ENCODE measurements at regions not wholly inside any gene's neighbourhood (a gene's known extent, or its start where the extent isn't known, plus 50 kb on each side); places are given as distances from the start of the nearest gene placed in this dataset.
"Not testable (repeated sequence)": the region's sequence is repeated elsewhere in the genome, so short reads cannot be mapped to it uniquely, and the experiment has no call there.

GRCh38 chr15:62902821-62903220 is 139.7 kb upstream of the TPM1 start:
- DNase-seq, result no peak

- no peak for DNase-seq
Measured at GRCh38 chr15:62903437-62903836, 139.1 kb upstream of the TPM1 start.

- no peak for DNase-seq
Measured at GRCh38 chr15:62904041-62904910, 138.3 kb upstream of the TPM1 start.

- DNase-seq, result no peak
Measured at GRCh38 chr15:62906627-62907026, 135.9 kb upstream of the TPM1 start.

GRCh38 chr15:62907275-62907674 is 135.3 kb upstream of the TPM1 start:
- no peak for DNase-seq

- DNase-seq, result not testable (repeated sequence)
Measured at GRCh38 chr15:62908341-62908740, 134.2 kb upstream of the TPM1 start.

- no peak for DNase-seq
Measured at GRCh38 chr15:62909257-62909656, 133.3 kb upstream of the TPM1 start.

GRCh38 chr15:62912282-62912681 is 130.3 kb upstream of the TPM1 start:
- DNase-seq, result no peak

- no peak for DNase-seq
Measured at GRCh38 chr15:62912808-62913207, 129.7 kb upstream of the TPM1 start.

GRCh38 chr15:62913246-62913645 is 129.3 kb upstream of the TPM1 start:
- no peak for DNase-seq

GRCh38 chr15:62914461-62915079 is 128.0 kb upstream of the TPM1 start:
- no peak for DNase-seq

GRCh38 chr15:62920682-62921502 is 121.7 kb upstream of the TPM1 start:
- DNase-seq, result no peak

GRCh38 chr15:62922514-62922913 is 120.0 kb upstream of the TPM1 start:
- no peak for DNase-seq

GRCh38 chr15:62925875-62926274 is 116.7 kb upstream of the TPM1 start:
- no peak for DNase-seq

GRCh38 chr15:62927196-62927595 is 115.4 kb upstream of the TPM1 start:
- no peak for DNase-seq

GRCh38 chr15:62927836-62928235 is 114.7 kb upstream of the TPM1 start:
- no peak for DNase-seq

GRCh38 chr15:62928242-62928999 is 114.1 kb upstream of the TPM1 start:
- DNase-seq, result no peak

- peak; percentile 6 for DNase-seq
Measured at GRCh38 chr15:62929000-62929357, 113.6 kb upstream of the TPM1 start.

GRCh38 chr15:62931650-62932049 is 110.9 kb upstream of the TPM1 start:
- DNase-seq, result no peak

GRCh38 chr15:62932436-62932835 is 110.1 kb upstream of the TPM1 start:
- no peak for DNase-seq

- DNase-seq, result no peak
Measured at GRCh38 chr15:62933386-62933785, 109.2 kb upstream of the TPM1 start.

- DNase-seq, result no peak
Measured at GRCh38 chr15:62934236-62934971, 108.1 kb upstream of the TPM1 start.
